B cell (primary cell): ENCODE measurements at regions not wholly inside any gene's neighbourhood (a gene's known extent, or its start where the extent isn't known, plus 50 kb on each side); places are given as distances from the start of the nearest gene placed in this dataset.

Source experiments
- ATAC-seq: fragments of 200-7000 bp; cut with Tn5 transposase; one replicate; pipeline ENCODE4 v1.10.0; 2021; ENCODE audit warnings: low read depth, mild to moderate bottlenecking, moderate number of reproducible peaks, moderate library complexity
- CTCF ChIA-PET: fragments of 350-600 bp; sonication (Branson Sonifier 250); formaldehyde crosslinking; loops from one replicate; lab custom pipeline; 2021; ENCODE audit warnings: antibody characterized with exemption, inconsistent platforms; lab: Charles Lee
- POLR2A ChIA-PET: fragments of 350-600 bp; sonication (Branson Sonifier 250); formaldehyde crosslinking; loops from one replicate; lab custom pipeline; 2021; ENCODE audit warnings: antibody characterized with exemption; lab: Charles Lee
- DNase-seq: peaks from one replicate; pipeline ENCODE4 v3.0.0; 2013
- H2AFZ ChIP-seq: 2 replicates; pipeline ENCODE4 v1.6.1; 2012; ENCODE audit warnings: mild to moderate bottlenecking, low read depth, low read length; ENCODE audit not compliant: insufficient read depth, poor library complexity, severe bottlenecking
- H3K27ac ChIP-seq, 2 donors: 1 replicate in 1 of 2; 2 replicates in 1 of 2; pipeline ENCODE4 v1.5.1; 2012 to 2013; ENCODE audit warnings: low read length in 2 of 2, mild to moderate bottlenecking in 2 of 2, moderate library complexity in 1 of 2
- H3K27me3 ChIP-seq, 4 experiments: fragments of 200-600 bp in 1 of 4; sonication (generic) in 1 of 4; replicated peaks in 1 of 4; 1 replicate in 2 of 4; 2 replicates in 2 of 4; pipeline versions ENCODE4 v1.6.1 to v1.7.0; 2013 to 2016; ENCODE audit warnings: low read length in 3 of 4, mild to moderate bottlenecking in 2 of 4, mixed read lengths in 1 of 4, moderate library complexity in 1 of 4; ENCODE audit not compliant: insufficient read depth in 4 of 4, control insufficient read depth in 3 of 4; ENCODE audit errors: control extremely low read depth in 1 of 4
- H3K36me3 ChIP-seq, 2 experiments: replicated peaks in 1 of 2; 1 replicate in 1 of 2; 2 replicates in 1 of 2; pipeline versions ENCODE4 v1.6.1 to v1.7.1; 2013; ENCODE audit warnings: low read length in 1 of 2; ENCODE audit not compliant: insufficient read depth in 2 of 2, control insufficient read depth in 1 of 2; ENCODE audit errors: control extremely low read depth in 1 of 2, extremely low read depth in 1 of 2
- H3K4me1 ChIP-seq, 2 donors: fragments of 200-600 bp in 1 of 2; sonication (generic) in 1 of 2; 1 replicate in 1 of 2; 2 replicates in 1 of 2; pipeline versions ENCODE4 v1.5.1 to v1.6.1; 2013 to 2017; ENCODE audit warnings: low read length in 2 of 2; ENCODE audit not compliant: control insufficient read depth in 2 of 2, insufficient read depth in 2 of 2
- H3K4me2 ChIP-seq: replicated peaks from 2 replicates; pipeline ENCODE3; 2012; ENCODE audit warnings: mild to moderate bottlenecking, low read depth, low read length; ENCODE audit not compliant: poor library complexity, severe bottlenecking
- H3K4me3 ChIP-seq, 5 experiments: fragments of 200-600 bp in 1 of 5; sonication (generic) in 1 of 5; 1 replicate in 3 of 5; 2 replicates in 2 of 5; pipeline versions ENCODE4 v1.5.1 to v1.7.0; 2011 to 2016; ENCODE audit warnings: low read length in 4 of 5, mild to moderate bottlenecking in 4 of 5, low read depth in 2 of 5, control low read depth in 1 of 5, moderate library complexity in 1 of 5; ENCODE audit not compliant: insufficient read depth in 1 of 5; ENCODE audit errors: control extremely low read depth in 1 of 5, extremely low read depth in 1 of 5
- H3K79me2 ChIP-seq: fragments of 200-600 bp; sonication (generic); one replicate; pipeline ENCODE4 v1.6.0; 2016; ENCODE audit warnings: low read length; ENCODE audit not compliant: control insufficient read depth, insufficient read depth
- H3K9ac ChIP-seq: fragments of 200-600 bp; sonication (generic); 2 replicates; pipeline ENCODE4 v1.6.1; 2017; ENCODE audit warnings: mild to moderate bottlenecking, low read length, moderate library complexity
- H3K9me3 ChIP-seq, 3 donors: one replicate each; pipeline versions ENCODE4 v1.6.1 to v1.7.1; 2013; ENCODE audit warnings: low read length in 2 of 3; ENCODE audit not compliant: control insufficient read depth in 2 of 3, insufficient read depth in 1 of 3; ENCODE audit errors: control extremely low read depth in 1 of 3
- H4K20me1 ChIP-seq: 2 replicates; pipeline ENCODE4 v1.6.0; 2012; ENCODE audit warnings: mild to moderate bottlenecking, low read length; ENCODE audit not compliant: insufficient read depth, control insufficient read depth, poor library complexity, severe bottlenecking
- H3K27ac Mint-ChIP-seq: one replicate; pipeline ENCODE4 v1.8.0; 2021; ENCODE audit warnings: mixed read lengths
- H3K27me3 Mint-ChIP-seq: one replicate; pipeline ENCODE4 v1.8.0; 2021; ENCODE audit warnings: mixed read lengths
- H3K4me1 Mint-ChIP-seq: one replicate; pipeline ENCODE4 v1.8.0; 2021; ENCODE audit warnings: mixed read lengths
- H3K4me3 Mint-ChIP-seq: one replicate; pipeline ENCODE4 v1.8.0; 2021; ENCODE audit warnings: mixed read lengths
- H3K9me3 Mint-ChIP-seq: one replicate; pipeline ENCODE4 v1.8.0; 2022; ENCODE audit warnings: mixed read lengths; ENCODE audit not compliant: insufficient read depth
- CTCF ChIP-seq: fragments of 200-600 bp; IDR thresholded peaks from one replicate; pipeline ENCODE4 v1.8.0; 2022; ENCODE audit warnings: antibody characterized with exemption, mild to moderate bottlenecking
- EZH2 ChIP-seq: IDR thresholded peaks from 2 replicates; pipeline ENCODE4 v1.6.1; 2012; ENCODE audit warnings: borderline replicate concordance, low read depth, mild to moderate bottlenecking, moderate library complexity, low read length; ENCODE audit not compliant: insufficient read depth, poor library complexity, severe bottlenecking
- WGBS: methylation state at CpG from one replicate; pipeline ENCODE4 v1.1.5; 2013; ENCODE audit warnings: missing lambda C conversion rate; ENCODE audit not compliant: insufficient coverage; 5-methylcytosine and 5-hydroxymethylcytosine counted together
- intact Hi-C: fragments of 100-400 bp; cut with micrococcal nuclease; formaldehyde crosslinking; loops from one replicate; pipeline ENCODE4 v1.10.0; 2022

GRCh38 chr3:107921038-107921437 lies 169.8 kb downstream of the CD47 start:
- H3K4me2 ChIP-seq: no peak overlapping the region
- WGBS: no CpG with 5 or more reads among the region's 1 CpG
- ATAC-seq (no peak), DNase-seq (no peak)
- peaks cover 0 to 2% (median 0%) of the 10 kb centered on the region in 3 donors for H3K9me3 ChIP-seq
- peaks cover 0 to 34% (median 12%) of the 10 kb centered on the region in 4 experiments for H3K27me3 ChIP-seq
- H3K36me3 ChIP-seq: no peaks in the 10 kb centered on the region
- no peak overlapping the region for H3K27ac ChIP-seq
- H3K27ac Mint-ChIP-seq: no peak overlapping the region
- no peaks in the 10 kb centered on the region for H3K4me1 Mint-ChIP-seq
- no peaks in the 10 kb centered on the region for H4K20me1 ChIP-seq
- H2AFZ ChIP-seq: no peak overlapping the region
- POLR2A ChIA-PET: no interaction called here
- no peaks in the 10 kb centered on the region for H3K4me1 ChIP-seq
- no peak overlapping the region for H3K4me3 ChIP-seq
- no peaks in the 10 kb centered on the region for H3K79me2 ChIP-seq
- intact Hi-C loops: loop anchor here (10.0 kb wide), 1 partner anchor 106 kb away; no protein-coding TSS in a partner anchor
- no peak overlapping the region for H3K9ac ChIP-seq
- TF ChIP-seq EZH2 (no peak), CTCF (no peak)
- no peak overlapping the region for H3K4me3 Mint-ChIP-seq
- H3K27me3 Mint-ChIP-seq: peaks cover 44% of the 10 kb centered on the region
- no peaks in the 10 kb centered on the region for H3K9me3 Mint-ChIP-seq
- CTCF ChIA-PET: no interaction called here

GRCh38 chr3:107920538-107920937 lies 170.3 kb downstream of the CD47 start:
- peaks cover 0 to 32% (median 10%) of the 10 kb centered on the region in 4 experiments for H3K27me3 ChIP-seq
- Mint-ChIP-seq H3K9me3 (no peaks in the 10 kb centered on the region), H3K27me3 (peaks cover 44% of the 10 kb centered on the region), H3K4me1 (no peaks in the 10 kb centered on the region), H3K4me3 (no peak overlapping the region), H3K27ac (no peak overlapping the region)
- no peak for ATAC-seq
- H3K9me3 ChIP-seq: peaks cover 0 to 2% (median 0%) of the 10 kb centered on the region in 3 donors
- no peak overlapping the region for H3K4me2 ChIP-seq
- no peaks in the 10 kb centered on the region for H3K4me1 ChIP-seq
- CTCF ChIA-PET: interaction anchor here (1.2 kb wide), 1 partner anchor 10 kb away, joined by 3 read pairs; no protein-coding TSS in a partner anchor
- no peaks in the 10 kb centered on the region for H3K36me3 ChIP-seq
- WGBS: no CpG with 5 or more reads among the region's 2 CpGs
- H3K79me2 ChIP-seq: no peaks in the 10 kb centered on the region
- H2AFZ ChIP-seq: no peak overlapping the region
- intact Hi-C loops: loop anchor here (10.0 kb wide), 1 partner anchor 106 kb away; no protein-coding TSS in a partner anchor
- H4K20me1 ChIP-seq: no peaks in the 10 kb centered on the region
- TF ChIP-seq EZH2 (no peak), CTCF (no peak)
- no peak overlapping the region for H3K27ac ChIP-seq
- no peak overlapping the region for H3K9ac ChIP-seq
- DNase-seq: no peak
- POLR2A ChIA-PET: no interaction called here
- H3K4me3 ChIP-seq: no peak overlapping the region
